ENCODE measurements at regions not wholly inside any gene's neighbourhood (a gene's known extent, or its start where the extent isn't known, plus 50 kb on each side); places are given as distances from the start of the nearest gene placed in this dataset.

GRCh38 chr5:33283243-33283642 is 157.5 kb upstream of the TARS1 start:
- FAIRE-seq: no peak
- TF ChIP-seq POLR2AphosphoS5 (IDR thresholded peaks at IDR 0.05; ENCODE audit: low read depth, low read length) (no peak), POLR2A (IDR thresholded peaks at IDR 0.05; ENCODE audit: low read depth, low read length) (no peak), TAF1 (IDR thresholded peaks at IDR 0.05; ENCODE audit: borderline replicate concordance, low read depth, low read length) (no peak)
- no peak for DNase-seq (ENCODE audit: insufficient read length)

GRCh38 chr5:33284681-33285080 is 156.1 kb upstream of the TARS1 start:
- no peak for DNase-seq (ENCODE audit: insufficient read length)
- FAIRE-seq: no peak
- TF ChIP-seq POLR2AphosphoS5 (IDR thresholded peaks at IDR 0.05; ENCODE audit: low read depth, low read length): no peak
- TF ChIP-seq POLR2A (IDR thresholded peaks at IDR 0.05; ENCODE audit: low read depth, low read length): no peak
- TF ChIP-seq TAF1 (IDR thresholded peaks at IDR 0.05; ENCODE audit: borderline replicate concordance, low read depth, low read length): no peak

- no peak for DNase-seq (ENCODE audit: insufficient read length)
- no peak for TF ChIP-seq POLR2A (IDR thresholded peaks at IDR 0.05; ENCODE audit: low read depth, low read length)
- no peak for TF ChIP-seq POLR2AphosphoS5 (IDR thresholded peaks at IDR 0.05; ENCODE audit: low read depth, low read length)
- no peak for TF ChIP-seq TAF1 (IDR thresholded peaks at IDR 0.05; ENCODE audit: borderline replicate concordance, low read depth, low read length)
- no peak for FAIRE-seq
Observed at GRCh38 chr5:33287242-33287641, 153.5 kb upstream of the TARS1 start.

GRCh38 chr5:33291216-33292000 is 149.4 kb upstream of the TARS1 start:
- FAIRE-seq: no peak
- no peak for DNase-seq (ENCODE audit: insufficient read length)
- TF ChIP-seq POLR2AphosphoS5 (IDR thresholded peaks at IDR 0.05; ENCODE audit: low read depth, low read length) (no peak), TAF1 (IDR thresholded peaks at IDR 0.05; ENCODE audit: borderline replicate concordance, low read depth, low read length) (no peak), POLR2A (IDR thresholded peaks at IDR 0.05; ENCODE audit: low read depth, low read length) (no peak)

GRCh38 chr5:33297760-33298216 is 143.0 kb upstream of the TARS1 start:
- TF ChIP-seq POLR2A (IDR thresholded peaks at IDR 0.05; ENCODE audit: low read depth, low read length) (no peak), POLR2AphosphoS5 (IDR thresholded peaks at IDR 0.05; ENCODE audit: low read depth, low read length) (no peak), TAF1 (IDR thresholded peaks at IDR 0.05; ENCODE audit: borderline replicate concordance, low read depth, low read length) (no peak)
- FAIRE-seq (no peak), DNase-seq (ENCODE audit: insufficient read length) (no peak)

GRCh38 chr5:33299621-33300208 is 141.1 kb upstream of the TARS1 start:
- DNase-seq (ENCODE audit: insufficient read length): no peak
- TF ChIP-seq POLR2AphosphoS5 (IDR thresholded peaks at IDR 0.05; ENCODE audit: low read depth, low read length) (no peak), POLR2A (IDR thresholded peaks at IDR 0.05; ENCODE audit: low read depth, low read length) (no peak), TAF1 (IDR thresholded peaks at IDR 0.05; ENCODE audit: borderline replicate concordance, low read depth, low read length) (no peak)
- FAIRE-seq: peak; percentile 36

GRCh38 chr5:33300209-33300742 is 140.5 kb upstream of the TARS1 start:
- DNase-seq (ENCODE audit: insufficient read length) (no peak), FAIRE-seq (peak; percentile 72)
- TF ChIP-seq POLR2AphosphoS5 (IDR thresholded peaks at IDR 0.05; ENCODE audit: low read depth, low read length): no peak

GRCh38 chr5:33303579-33304095 is 137.1 kb upstream of the TARS1 start:
- DNase-seq (ENCODE audit: insufficient read length) (no peak), FAIRE-seq (no peak)
- TF ChIP-seq POLR2A (IDR thresholded peaks at IDR 0.05; ENCODE audit: low read depth, low read length) (no peak), POLR2AphosphoS5 (IDR thresholded peaks at IDR 0.05; ENCODE audit: low read depth, low read length) (no peak), TAF1 (IDR thresholded peaks at IDR 0.05; ENCODE audit: borderline replicate concordance, low read depth, low read length) (no peak)

- FAIRE-seq: no peak
- TF ChIP-seq POLR2A (IDR thresholded peaks at IDR 0.05; ENCODE audit: low read depth, low read length): no peak
- TF ChIP-seq POLR2AphosphoS5 (IDR thresholded peaks at IDR 0.05; ENCODE audit: low read depth, low read length): no peak
- TF ChIP-seq TAF1 (IDR thresholded peaks at IDR 0.05; ENCODE audit: borderline replicate concordance, low read depth, low read length): no peak
Observed at GRCh38 chr5:33304601-33305000, 136.2 kb upstream of the TARS1 start.

GRCh38 chr5:33305572-33305971 is 135.2 kb upstream of the TARS1 start:
- DNase-seq (ENCODE audit: insufficient read length): no peak
- FAIRE-seq: no peak
- TF ChIP-seq POLR2A (IDR thresholded peaks at IDR 0.05; ENCODE audit: low read depth, low read length) (no peak), POLR2AphosphoS5 (IDR thresholded peaks at IDR 0.05; ENCODE audit: low read depth, low read length) (no peak), TAF1 (IDR thresholded peaks at IDR 0.05; ENCODE audit: borderline replicate concordance, low read depth, low read length) (no peak)

More at GRCh38 chr5:33304601-33305000, 136.2 kb upstream of the TARS1 start:
- DNase-seq (ENCODE audit: insufficient read length): no peak

- DNase-seq (ENCODE audit: insufficient read length): no peak
- no peak for FAIRE-seq
- TF ChIP-seq POLR2A (IDR thresholded peaks at IDR 0.05; ENCODE audit: low read depth, low read length) (no peak), TAF1 (IDR thresholded peaks at IDR 0.05; ENCODE audit: borderline replicate concordance, low read depth, low read length) (no peak), POLR2AphosphoS5 (IDR thresholded peaks at IDR 0.05; ENCODE audit: low read depth, low read length) (no peak)
Observed at GRCh38 chr5:33306758-33307157, 134.0 kb upstream of the TARS1 start.
